Hematopoietic multipotent progenitor cell (in vitro differentiated cells): ENCODE measurements at regions not wholly inside any gene's neighbourhood (a gene's known extent, or its start where the extent isn't known, plus 50 kb on each side); places are given as distances from the start of the nearest gene placed in this dataset.

Source experiments
- DNase-seq, 3 donors: peaks; one replicate each; pipeline ENCODE4 v3.0.0-alpha.2; 2011 to 2015; ENCODE audit warnings: low read depth in 2 of 3, low spot score in 2 of 3

DNA sequence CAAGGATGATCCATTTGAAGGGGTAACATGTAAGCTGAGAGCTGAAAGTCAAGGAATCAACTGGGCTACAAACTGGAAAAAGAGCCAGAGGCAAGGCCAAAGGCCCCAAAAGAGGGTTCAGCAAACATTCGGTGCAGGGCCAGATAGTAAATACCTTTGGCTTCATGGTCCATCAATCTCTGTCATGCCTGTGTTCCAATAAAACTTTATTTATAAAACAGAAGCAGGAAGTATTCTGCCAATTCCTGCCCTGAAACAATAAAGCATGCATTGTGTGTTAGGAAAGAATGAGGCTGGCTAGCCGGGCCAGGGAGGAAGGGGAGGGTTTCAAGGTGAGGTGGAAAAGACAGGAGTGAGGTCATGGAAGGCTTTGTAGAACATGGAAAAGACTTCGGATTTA is 107.1 kb downstream of the LBH start:
- DNase-seq = no peak

DNA sequence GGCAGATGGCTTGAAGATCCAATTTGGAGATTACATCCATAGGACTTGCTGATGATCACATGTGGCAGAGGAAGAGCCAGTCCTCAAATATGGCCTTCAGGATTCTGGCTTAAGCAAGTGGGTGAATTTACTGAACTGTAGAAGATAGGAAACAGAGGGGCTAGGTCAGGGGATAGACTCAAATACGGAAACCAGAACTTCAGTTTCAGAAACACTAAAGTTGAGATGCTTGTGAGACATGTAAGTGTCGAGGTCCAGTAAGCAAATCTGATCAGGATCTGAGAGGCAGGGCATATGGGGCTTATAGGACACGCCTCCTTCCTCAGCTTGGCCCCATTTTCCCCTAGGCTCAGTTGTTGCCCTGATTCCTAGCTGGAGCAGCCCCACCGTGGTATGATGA is 107.7 kb downstream of the LBH start:
- DNase-seq = no peak

GRCh38 chr2:30341500-30342267 is 105.4 kb upstream of the LCLAT1 start:
- no peak for DNase-seq

- no peak for DNase-seq
Observed at GRCh38 chr2:30346471-30347169, 100.4 kb upstream of the LCLAT1 start.

GRCh38 chr2:30348825-30349224 is 98.2 kb upstream of the LCLAT1 start:
- DNase-seq = no peak

DNA sequence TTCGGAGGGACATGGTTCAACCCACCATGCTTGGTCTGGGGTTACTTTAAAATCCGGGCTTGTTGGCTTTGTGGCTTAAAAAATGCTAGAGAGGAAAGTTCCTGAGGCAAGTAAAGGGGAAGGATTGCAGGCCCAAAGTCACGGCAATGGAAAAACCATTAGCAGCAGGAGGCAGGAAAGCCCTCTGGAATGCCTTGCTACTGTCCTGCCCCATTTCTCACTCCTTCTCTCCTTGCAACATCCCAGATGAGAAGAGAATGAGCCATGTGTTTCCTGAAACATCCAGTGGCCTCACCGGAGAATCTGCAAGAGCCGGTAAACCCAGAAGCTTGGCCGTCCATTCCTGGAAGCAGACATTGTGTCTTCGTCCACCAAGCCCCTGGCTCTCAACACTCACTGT is 97.4 kb upstream of the LCLAT1 start:
- DNase-seq = no peak

DNA sequence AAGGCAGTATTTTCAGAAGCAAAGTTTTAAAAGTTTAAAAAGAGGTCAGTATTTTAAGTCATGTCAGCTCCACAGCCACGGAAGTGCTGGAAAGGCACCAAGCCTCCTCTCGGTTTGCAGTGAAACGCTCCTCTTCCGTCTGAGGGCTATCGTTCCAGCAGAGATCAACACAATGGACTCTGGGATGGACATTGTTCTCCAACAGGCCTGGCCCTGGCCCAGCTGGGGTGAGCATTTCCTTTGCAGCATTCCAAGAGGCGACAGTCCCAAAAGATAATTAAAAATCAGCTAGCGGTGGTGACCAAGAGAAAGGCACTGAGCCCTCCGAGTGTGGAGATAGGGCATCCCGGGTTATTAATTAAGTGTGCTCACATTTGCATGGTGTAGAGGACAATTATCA is 95.9 kb upstream of the LCLAT1 start:
- DNase-seq = no peak

- no peak for DNase-seq
Observed at GRCh38 chr2:30351949-30352348, 95.1 kb upstream of the LCLAT1 start.

DNA sequence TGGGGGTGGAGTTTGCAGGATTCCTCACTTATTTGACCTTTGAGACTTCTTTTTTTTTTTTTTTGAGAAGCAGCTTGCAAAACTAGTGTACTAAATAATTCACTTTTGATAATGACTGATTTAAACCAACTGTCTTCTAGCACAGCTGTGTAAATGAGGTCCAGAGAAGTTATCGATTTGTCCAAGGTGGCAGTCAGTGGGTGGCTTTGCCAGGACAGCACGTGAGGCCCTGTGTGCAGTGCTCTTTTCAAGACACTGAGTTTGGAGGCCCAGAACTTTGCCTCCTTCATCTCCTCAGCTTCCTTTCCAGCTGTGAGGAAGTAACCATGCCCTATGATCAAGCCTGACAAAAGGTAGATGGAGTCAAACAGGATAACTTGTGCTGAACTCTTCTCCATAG is 92.9 kb upstream of the LCLAT1 start:
- DNase-seq = no peak

DNA sequence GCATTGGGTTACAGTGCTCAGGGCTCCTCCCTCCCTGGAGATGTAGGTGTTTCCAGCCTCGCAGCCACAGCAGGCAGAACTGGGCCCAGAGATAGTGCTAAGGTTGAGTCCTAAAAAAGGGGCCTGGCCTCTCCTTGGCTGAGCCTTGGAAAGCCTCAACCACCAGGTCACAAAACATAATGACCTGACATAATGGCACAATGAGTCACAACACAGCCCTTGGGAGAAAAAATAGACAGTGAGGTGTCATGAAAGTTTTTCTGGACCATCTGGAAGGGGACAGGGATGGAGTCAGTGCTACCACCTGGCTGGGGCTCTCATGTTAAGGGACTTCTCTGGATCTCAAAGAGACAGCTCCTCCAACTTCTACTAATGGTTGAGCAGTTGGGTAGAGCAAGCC is 92.4 kb upstream of the LCLAT1 start:
- DNase-seq = no peak

DNA sequence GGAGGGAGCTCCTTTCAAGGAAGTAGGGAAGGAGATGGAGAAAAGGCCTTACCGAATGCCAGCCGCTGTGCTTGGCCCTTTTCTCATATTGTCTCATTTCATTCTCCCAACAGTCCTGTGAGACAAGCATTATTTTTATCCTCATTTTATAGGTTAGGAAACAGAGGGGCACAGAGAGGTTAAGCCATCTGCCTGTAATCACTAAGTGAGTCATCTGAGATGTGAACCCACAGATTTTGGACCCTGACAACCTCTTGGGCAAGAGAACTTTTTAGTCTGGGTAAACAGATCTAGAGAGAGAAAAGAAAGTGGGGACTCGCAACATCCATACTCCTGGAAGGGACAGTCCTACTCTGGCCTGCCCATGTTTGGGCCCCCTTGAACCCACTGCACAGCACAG is 91.7 kb upstream of the LCLAT1 start:
- no peak for DNase-seq

DNA sequence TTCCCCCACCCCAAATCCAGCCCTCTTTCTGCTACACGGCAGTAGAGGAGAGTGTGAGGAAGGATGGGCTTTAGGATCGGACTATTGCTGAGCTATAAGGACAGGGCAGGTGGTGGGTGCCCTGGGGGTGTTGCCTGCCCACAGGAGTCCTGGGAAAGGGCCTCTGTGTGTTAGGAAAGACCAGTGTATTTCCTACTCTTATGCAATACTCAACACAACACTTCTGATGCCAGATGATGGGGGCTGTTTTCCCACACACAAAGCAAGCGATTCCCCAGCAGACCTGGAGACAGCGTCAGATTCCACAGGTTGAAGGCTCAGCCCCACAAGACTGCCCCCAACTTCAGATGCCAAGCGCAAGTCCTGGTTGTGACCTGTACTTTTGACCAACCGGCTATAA is 91.0 kb upstream of the LCLAT1 start:
- no peak for DNase-seq

GRCh38 chr2:30356776-30357175 is 90.3 kb upstream of the LCLAT1 start:
- no peak for DNase-seq

DNA sequence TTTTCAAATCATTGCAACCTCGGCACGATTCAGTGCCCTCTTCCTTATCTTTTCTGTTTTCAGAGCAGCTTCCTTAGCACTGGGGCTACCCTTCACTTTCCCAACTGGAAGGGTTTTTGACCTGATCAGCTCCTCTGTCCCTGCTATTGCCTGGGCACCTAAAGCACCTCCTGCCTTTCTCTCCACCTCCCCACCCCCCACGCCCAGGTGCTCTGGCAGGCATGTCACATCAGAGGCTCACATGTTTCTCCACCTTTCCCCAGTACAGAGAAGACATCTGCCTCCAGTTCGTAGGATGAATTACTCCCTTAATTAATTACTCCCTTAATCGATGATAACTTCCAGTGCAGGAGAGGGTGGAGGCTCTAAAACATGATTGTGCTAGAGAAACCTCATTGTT is 88.7 kb upstream of the LCLAT1 start:
- DNase-seq = no peak

DNA sequence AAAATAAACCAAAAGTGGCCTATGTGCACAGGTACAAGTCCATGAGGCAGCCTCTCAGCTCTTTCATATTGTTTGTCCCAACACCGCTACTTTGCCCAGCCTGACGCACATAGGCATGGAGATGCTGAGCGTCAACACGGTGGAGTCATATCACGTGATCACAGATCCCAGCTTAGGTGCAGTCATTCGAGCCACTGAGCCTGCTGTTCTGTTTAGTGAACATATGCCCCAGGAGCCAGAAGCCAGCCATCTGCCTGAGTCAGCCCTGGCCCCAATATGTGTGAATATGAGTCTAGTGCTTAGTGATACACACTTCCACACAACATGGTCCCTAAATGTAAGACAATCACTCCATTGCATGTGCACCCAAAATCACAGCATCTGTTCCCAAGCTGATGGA is 88.2 kb upstream of the LCLAT1 start:
- no peak for DNase-seq

DNA sequence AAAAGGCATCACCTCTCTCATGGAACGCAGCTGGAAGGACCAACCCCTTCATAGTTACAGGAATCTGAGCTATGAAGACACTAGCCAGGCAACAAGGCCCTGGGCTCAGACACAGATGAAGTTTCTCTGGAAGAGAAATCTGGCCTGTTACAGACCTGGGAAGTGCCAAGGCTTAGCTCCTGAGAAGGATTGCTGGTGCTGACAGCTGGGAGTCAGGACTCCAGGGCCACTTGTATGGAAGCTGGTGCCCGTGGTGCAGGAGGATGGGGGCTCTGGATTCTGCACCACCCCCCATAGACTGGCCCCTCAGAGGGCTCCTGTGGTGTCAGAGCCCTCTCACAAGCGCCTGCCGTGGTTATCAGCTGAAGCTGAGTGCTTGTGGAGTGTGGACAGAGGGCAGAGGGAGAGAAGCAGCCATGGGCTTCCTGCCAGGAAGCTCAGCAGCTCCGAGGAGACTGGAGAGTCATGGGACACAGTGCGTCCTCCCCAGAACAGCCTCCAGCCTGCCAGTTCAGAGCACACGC is 87.3 kb upstream of the LCLAT1 start:
- no peak for DNase-seq

GRCh38 chr2:30361751-30362394 is 85.2 kb upstream of the LCLAT1 start:
- no peak for DNase-seq

- no peak for DNase-seq
Observed at GRCh38 chr2:30362468-30363081, 84.5 kb upstream of the LCLAT1 start.

DNA sequence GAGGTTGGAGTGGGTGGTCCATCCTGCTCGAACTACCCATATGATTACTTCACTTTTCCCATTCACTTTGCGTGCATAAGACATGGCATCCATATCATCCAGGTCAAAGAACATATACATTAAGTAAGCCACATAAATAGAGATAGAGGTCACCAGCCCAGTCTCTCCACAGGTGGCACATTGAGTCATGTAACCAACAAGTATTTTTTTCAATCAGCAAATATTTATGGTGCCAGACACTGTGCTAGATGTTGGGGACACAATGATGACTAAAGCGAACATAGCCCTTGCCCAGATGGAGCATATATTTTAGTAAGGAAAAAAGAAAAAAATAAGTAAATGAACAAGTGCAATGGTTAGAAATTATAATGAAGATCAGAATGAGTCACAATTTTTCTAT is 83.6 kb upstream of the LCLAT1 start:
- DNase-seq = no peak

DNA sequence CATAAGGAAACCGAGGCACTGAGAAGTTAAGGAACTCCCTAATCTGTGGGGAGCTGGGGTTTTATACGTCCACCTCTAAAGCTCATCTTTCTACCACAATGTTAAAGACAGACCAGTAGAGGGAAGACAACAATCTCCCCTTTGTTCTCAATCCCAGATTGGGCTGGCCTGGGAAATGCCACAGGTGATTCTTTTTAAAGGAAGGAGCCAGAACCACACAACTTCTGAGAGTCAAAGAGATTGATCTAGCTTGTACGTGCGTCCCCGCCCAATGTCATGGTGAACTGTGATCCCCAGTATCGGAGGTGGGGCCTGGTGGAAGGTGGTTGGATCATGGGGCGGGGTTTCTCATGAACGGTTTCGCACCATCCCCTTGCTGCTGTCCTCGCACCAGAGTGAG is 81.8 kb upstream of the LCLAT1 start:
- DNase-seq = no peak

DNA sequence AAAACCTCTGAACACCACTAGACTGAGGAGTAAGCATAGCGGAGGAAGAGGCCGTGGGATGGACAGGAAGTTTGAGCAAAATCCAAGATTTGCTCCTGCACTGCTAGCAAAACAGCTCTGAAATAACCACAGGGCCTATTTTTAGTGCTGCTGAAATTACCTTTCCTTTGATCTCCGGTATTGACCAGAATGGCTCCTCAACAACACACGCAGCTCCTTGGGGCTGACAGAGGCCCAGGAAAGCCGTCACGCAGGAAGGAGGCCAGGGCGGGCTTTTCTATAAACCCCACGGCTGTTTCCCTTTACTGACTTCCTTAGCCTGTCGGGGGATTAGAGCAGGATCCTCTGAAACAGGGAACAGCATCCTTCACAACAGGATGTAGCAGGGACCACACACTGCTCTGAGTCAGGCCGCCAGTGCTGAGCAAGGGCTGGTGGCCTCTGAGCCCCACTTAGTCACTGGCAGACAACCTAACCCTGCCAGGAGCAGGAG is 80.8 kb upstream of the LCLAT1 start:
- peak in 1 of 3 donors; percentile 3 for DNase-seq
